ENCODE measurements at regions not wholly inside any gene's neighbourhood (a gene's known extent, or its start where the extent isn't known, plus 50 kb on each side); places are given as distances from the start of the nearest gene placed in this dataset.
A peak's percentile ranks its signal among the peaks of the same experiment; 100 is the strongest.
"Not testable (repeated sequence)": the region's sequence is repeated elsewhere in the genome, so short reads cannot be mapped to it uniquely, and the experiment has no call there.

GRCh38 chr3:185306286-185306685 lies 52.4 kb upstream of the EHHADH start:
- not testable (repeated sequence) for ATAC-seq, DNase-seq

- ATAC-seq: no peak
- DNase-seq: no peak
Observed at GRCh38 chr3:185306847-185307246, 53.0 kb upstream of the EHHADH start.

GRCh38 chr3:185308126-185308754 lies 54.4 kb upstream of the EHHADH start:
- DNase-seq: peak; percentile 53
- no peak for ATAC-seq

GRCh38 chr3:185309302-185309701 lies 53.6 kb upstream of the MAP3K13 start:
- no peak for ATAC-seq

DNA sequence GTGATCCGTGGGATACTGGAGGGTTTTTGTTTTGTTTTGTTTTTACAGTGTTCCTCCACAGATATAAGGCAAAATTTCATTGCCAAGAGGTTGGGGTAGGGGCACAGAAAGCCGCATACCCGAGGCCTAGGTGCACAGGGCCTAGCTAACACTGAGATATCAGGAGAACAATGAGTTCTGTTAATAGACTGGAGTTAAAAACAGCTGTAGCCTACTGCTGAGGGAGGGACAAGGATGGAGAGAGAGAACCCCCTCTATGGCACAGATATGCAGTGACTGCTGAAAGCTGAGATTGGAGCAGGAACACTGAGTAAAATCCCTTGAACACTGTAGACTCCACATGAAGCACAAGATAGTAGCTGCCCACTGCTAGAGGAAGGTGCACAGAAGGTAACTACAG lies 53.1 kb upstream of the MAP3K13 start:
- ATAC-seq: no peak
- no peak for DNase-seq

More at GRCh38 chr3:185309302-185309701, 53.6 kb upstream of the MAP3K13 start:
- no peak for DNase-seq

DNA sequence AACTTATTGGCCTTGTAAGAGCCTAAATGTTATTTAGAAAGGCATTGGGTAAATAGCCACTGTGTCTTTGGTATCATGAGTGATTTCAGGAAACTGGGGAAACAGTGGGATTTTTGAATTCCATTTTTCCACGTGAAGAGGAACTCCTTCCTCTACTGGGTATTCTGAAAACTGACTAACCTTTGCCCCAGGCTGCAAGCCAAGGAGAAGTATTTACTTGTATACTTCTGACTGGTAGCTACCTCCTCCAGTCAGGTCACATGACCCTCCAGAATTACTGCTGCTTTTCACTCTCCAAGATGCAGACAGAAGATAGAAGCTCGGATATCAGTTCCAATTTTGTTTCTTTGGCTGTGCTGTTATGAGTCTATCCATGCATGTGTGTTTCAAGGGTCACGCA lies 50.9 kb upstream of the MAP3K13 start:
- no peak for ATAC-seq

More for the DNA sequence above, 50.9 kb upstream of the MAP3K13 start:
- DNase-seq: no peak

All from stimulated activated naive CD8-positive, alpha-beta T cell treated with anti-CD3 and anti-CD28 coated beads, Interleukin-15, Interleukin-2, amounts not matched to agents 100 U/mL and 50 U/mL, for 24 hours (primary cell).